ENCODE measurements at regions not wholly inside any gene's neighbourhood (a gene's known extent, or its start where the extent isn't known, plus 50 kb on each side); places are given as distances from the start of the nearest gene placed in this dataset.

DNA sequence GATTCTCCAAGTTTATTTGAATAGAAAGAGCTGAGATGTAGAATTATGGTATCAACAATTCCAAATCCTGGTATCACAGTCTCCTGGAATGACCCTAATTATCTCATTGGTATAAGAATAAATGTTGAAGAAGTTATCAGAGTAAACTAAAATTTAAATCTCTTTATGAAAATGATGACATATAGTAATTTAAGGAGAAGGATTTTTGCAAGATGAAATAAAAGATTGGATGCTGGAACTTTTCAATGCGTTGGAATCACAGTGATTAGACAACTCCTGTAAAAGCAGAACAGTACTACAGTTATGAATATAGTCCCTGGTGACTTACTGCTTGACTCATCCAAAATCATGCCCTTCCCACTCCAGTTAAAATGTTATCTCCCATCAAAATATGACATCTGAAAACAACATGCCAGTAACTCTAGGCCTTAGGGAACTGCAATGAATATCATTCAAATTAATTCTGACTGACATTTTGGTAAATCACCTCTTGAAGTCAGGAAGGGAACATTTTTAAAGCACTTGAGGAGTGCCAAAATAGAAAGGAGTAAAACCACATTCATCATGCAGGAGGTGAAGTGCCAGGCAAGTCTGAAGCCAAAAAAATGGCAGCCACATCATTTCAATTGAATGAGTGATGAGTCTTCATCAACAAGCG lies 197.8 kb upstream of the PRKD1 start:
- no CpG with 5 or more reads among the region's 2 CpGs for WGBS (ENCODE audit: extremely low coverage, insufficient read length, low lambda C conversion rate)
- H2AFZ ChIP-seq (ENCODE audit: low read length) = no peak overlapping the region
- no peak overlapping the region for H2BK20ac ChIP-seq (ENCODE audit: low read depth, low read length, poor library complexity, severe bottlenecking)
- no peaks in the 10 kb centered on the region for H4K20me1 ChIP-seq (ENCODE audit: control insufficient read depth, insufficient read depth, insufficient read length)
- H3K4me1 ChIP-seq (ENCODE audit: insufficient read depth, low read length) = 0 out of 2 replicates have a peak, but pooled peaks cover 1% of the 10 kb centered on the region
- no peak overlapping the region for H3K4ac ChIP-seq (ENCODE audit: low read depth, low read length)
- no peak overlapping the region for H2BK15ac ChIP-seq (ENCODE audit: low read depth, low read length)
- no peak overlapping the region for H3K9ac ChIP-seq (ENCODE audit: extremely low read depth, insufficient read length, low read length)
- H3K23ac ChIP-seq (ENCODE audit: insufficient read length, low read depth, low read length) = no peak overlapping the region
- H2BK12ac ChIP-seq (ENCODE audit: insufficient read length, low read depth, low read length) = no peak overlapping the region
- H3K18ac ChIP-seq (ENCODE audit: insufficient read length, low read depth, low read length) = no peak overlapping the region
- no peak overlapping the region for H2AK5ac ChIP-seq (ENCODE audit: insufficient read length, low read length)
- Mint-ChIP-seq H3K9me3 (no peaks in the 10 kb centered on the region), H3K4me3 (no peak overlapping the region), H3K27ac (no peak overlapping the region), H3K4me1 (peaks cover 0 to 4% of the 10 kb centered on the region in 2 experiments; a peak in 1 of 4 replicates), H3K27me3 (ENCODE audit: low read depth) (no peaks in the 10 kb centered on the region), H3K36me3 (ENCODE audit: insufficient read depth in 1 of 3, low read depth in 3 of 3) (no peaks in the 10 kb centered on the region)
- no peaks in the 10 kb centered on the region for H3K9me3 ChIP-seq (ENCODE audit: control insufficient read depth, low read depth, low read length)
- no peaks in the 10 kb centered on the region for H3K79me2 ChIP-seq (ENCODE audit: insufficient read depth, low read length)
- no peak overlapping the region for H3K27ac ChIP-seq (ENCODE audit: insufficient read length, low read depth, low read length)
- H2BK5ac ChIP-seq (ENCODE audit: insufficient read length, low read length) = no peak overlapping the region
- no peak overlapping the region for H3K14ac ChIP-seq (ENCODE audit: insufficient read depth, low read length)
- H4K91ac ChIP-seq (ENCODE audit: insufficient read length, low read depth, low read length) = no peak overlapping the region
- H3K23me2 ChIP-seq (ENCODE audit: insufficient read length, low read depth, low read length, poor library complexity, severe bottlenecking) = no peaks in the 10 kb centered on the region
- DNase-seq = no peak
- no peak overlapping the region for H2BK120ac ChIP-seq (ENCODE audit: low read depth, low read length, poor library complexity, severe bottlenecking)
- no peak overlapping the region for H3K56ac ChIP-seq (ENCODE audit: insufficient read length, low read depth, low read length)
- H3T11ph ChIP-seq (ENCODE audit: low read length) = no peak overlapping the region
- no peaks in the 10 kb centered on the region for H3K79me1 ChIP-seq (ENCODE audit: insufficient read depth, low read depth, low read length, poor library complexity, severe bottlenecking)
- no peaks in the 10 kb centered on the region for H3K27me3 ChIP-seq (ENCODE audit: insufficient read depth, low read length)
- no peak overlapping the region for H3K4me2 ChIP-seq (ENCODE audit: insufficient read depth, insufficient read length, low read length)
- no peak for TF ChIP-seq CTCF (conservative IDR thresholded peaks at IDR 0.05)
- H4K5ac ChIP-seq (ENCODE audit: insufficient read length, low read depth, low read length) = no peak overlapping the region
- no peak overlapping the region for H4K8ac ChIP-seq (replicated peaks; ENCODE audit: insufficient read length, low read depth, low read length)

Measured in H9 (cell line).